Liver (tissue), 3 donors: ENCODE measurements at regions not wholly inside any gene's neighbourhood (a gene's known extent, or its start where the extent isn't known, plus 50 kb on each side); places are given as distances from the start of the nearest gene placed in this dataset.

ENCODE experiments used
- FOXA1 ChIP-seq: IDR thresholded peaks from 2 replicates; pipeline ENCODE4 v1.6.1; 2016; ENCODE audit warnings: antibody characterized with exemption
- GABPA ChIP-seq, 2 donors: IDR thresholded peaks in 1 of 2; conservative IDR thresholded peaks in 1 of 2; 2 replicates each; pipeline ENCODE4 v1.6.1; 2016; ENCODE audit warnings: antibody characterized with exemption in 2 of 2, mild to moderate bottlenecking in 1 of 2, moderate library complexity in 1 of 2
- JUND ChIP-seq, 2 donors: IDR thresholded peaks; 2 replicates each; pipeline ENCODE4 v1.6.1; 2016; ENCODE audit warnings: antibody characterized with exemption in 2 of 2
- RAD21 ChIP-seq, 2 donors: IDR thresholded peaks; 2 replicates each; pipeline ENCODE4 v1.6.1; 2016; ENCODE audit warnings: antibody characterized with exemption in 2 of 2, mild to moderate bottlenecking in 2 of 2
- TAF1 ChIP-seq: conservative IDR thresholded peaks from 2 replicates; pipeline ENCODE4 v1.6.1; 2016; ENCODE audit warnings: antibody characterized with exemption, mild to moderate bottlenecking
- TF ChIP-seq, protein P1 (sequence below): fragments of 150-350 bp; IDR thresholded peaks from 2 replicates; pipeline ENCODE4 v1.5.1; 2017; ENCODE audit warnings: improper control_type of control experiment, low read depth, low read length; ENCODE audit not compliant: missing input control
- donor health status: healthy.
- donor health status: healthy.

DNA sequence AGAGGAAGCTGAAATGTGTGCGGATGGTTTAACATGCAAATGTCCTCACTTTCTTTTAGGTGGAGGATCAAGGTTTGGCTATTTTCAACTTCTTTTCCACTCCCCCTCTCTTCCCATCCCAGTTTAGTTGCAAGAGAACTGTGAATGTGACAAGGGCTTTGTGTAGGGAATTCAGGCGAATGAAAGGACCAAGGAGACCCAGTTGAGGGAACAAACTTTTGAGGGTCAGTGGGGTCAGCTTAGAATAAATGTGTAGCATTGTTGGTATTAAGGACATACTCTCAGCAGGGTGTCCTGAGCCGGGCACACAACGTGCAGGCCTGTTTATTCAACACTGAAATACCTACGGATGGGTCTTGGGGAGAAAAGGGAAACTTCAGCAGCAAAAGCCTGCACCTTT lies 346.0 kb downstream of the PMP22 start:
- TF ChIP-seq, protein P1, sequence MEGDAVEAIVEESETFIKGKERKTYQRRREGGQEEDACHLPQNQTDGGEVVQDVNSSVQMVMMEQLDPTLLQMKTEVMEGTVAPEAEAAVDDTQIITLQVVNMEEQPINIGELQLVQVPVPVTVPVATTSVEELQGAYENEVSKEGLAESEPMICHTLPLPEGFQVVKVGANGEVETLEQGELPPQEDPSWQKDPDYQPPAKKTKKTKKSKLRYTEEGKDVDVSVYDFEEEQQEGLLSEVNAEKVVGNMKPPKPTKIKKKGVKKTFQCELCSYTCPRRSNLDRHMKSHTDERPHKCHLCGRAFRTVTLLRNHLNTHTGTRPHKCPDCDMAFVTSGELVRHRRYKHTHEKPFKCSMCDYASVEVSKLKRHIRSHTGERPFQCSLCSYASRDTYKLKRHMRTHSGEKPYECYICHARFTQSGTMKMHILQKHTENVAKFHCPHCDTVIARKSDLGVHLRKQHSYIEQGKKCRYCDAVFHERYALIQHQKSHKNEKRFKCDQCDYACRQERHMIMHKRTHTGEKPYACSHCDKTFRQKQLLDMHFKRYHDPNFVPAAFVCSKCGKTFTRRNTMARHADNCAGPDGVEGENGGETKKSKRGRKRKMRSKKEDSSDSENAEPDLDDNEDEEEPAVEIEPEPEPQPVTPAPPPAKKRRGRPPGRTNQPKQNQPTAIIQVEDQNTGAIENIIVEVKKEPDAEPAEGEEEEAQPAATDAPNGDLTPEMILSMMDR, result no peak
- no peak for TF ChIP-seq FOXA1
- TF ChIP-seq JUND (IDR thresholded peaks at IDR 0.05), result no peak
- no peak for TF ChIP-seq GABPA (IDR thresholded peaks at IDR 0.05 in 1 of 2, conservative IDR thresholded peaks at IDR 0.05 in 1 of 2)
- TF ChIP-seq TAF1, result no peak
- TF ChIP-seq RAD21 (IDR thresholded peaks at IDR 0.05), result no peak
